HAP-1 (cell line): ENCODE measurements at regions not wholly inside any gene's neighbourhood (a gene's known extent, or its start where the extent isn't known, plus 50 kb on each side); places are given as distances from the start of the nearest gene placed in this dataset.

Experiments used
- DNase-seq, 2 experiments: peaks; one replicate each; pipeline ENCODE4 v3.0.0-alpha.2; 2016 to 2020; ENCODE audit warnings: low spot score in 2 of 2
- H3K27me3 ChIP-seq: fragments of 250-450 bp; sonication (Bioruptor Pico); 2 replicates; pipeline ENCODE4 v1.5.1; 2020; ENCODE audit warnings: low read depth, mild to moderate bottlenecking, moderate library complexity
- H3K36me3 ChIP-seq: fragments of 250-450 bp; sonication (Bioruptor Pico); replicated peaks from 2 replicates; pipeline ENCODE4 v1.5.1; 2020; ENCODE audit warnings: mild to moderate bottlenecking
- H3K4me1 ChIP-seq: fragments of 250-450 bp; sonication (Bioruptor Pico); 2 replicates; pipeline ENCODE4 v1.5.1; 2020; ENCODE audit warnings: mild to moderate bottlenecking
- H3K4me3 ChIP-seq: fragments of 250-450 bp; sonication (Bioruptor Pico); 2 replicates; pipeline ENCODE4 v1.5.1; 2020; ENCODE audit warnings: mild to moderate bottlenecking, moderate library complexity
- H3K9me3 ChIP-seq: fragments of 250-450 bp; sonication (Bioruptor Pico); 2 replicates; pipeline ENCODE4 v1.5.1; 2020; ENCODE audit warnings: mild to moderate bottlenecking, moderate library complexity
- in situ Hi-C: fragments of 300-500 bp; cut with MboI; formaldehyde crosslinking; loops from 3 replicates; pipeline ENCODE4 v1.14.3; 2020; ENCODE audit warnings: low sequenced_read_pairs, inconsistent platforms, mixed read lengths

DNA sequence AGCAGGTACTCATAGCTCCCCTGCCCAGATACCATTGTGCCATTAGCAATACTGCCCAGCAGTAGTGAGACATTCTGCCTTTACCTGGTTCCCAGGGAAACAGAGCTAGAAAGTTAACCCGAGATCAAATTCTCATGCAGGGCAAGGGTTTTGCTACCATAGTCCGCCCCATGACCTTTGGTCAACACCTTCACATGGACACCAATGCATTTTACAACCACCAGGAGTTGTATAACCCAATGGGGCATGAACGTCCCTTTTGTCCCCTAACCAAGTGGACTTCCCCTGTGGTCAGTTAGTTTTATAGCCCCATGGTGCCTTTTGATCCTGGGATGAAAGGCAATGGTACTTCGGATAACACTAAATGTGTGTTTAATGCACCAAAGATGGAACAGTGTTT, 151.7 kb upstream of the IQSEC1 start:
- Histone ChIP-seq H3K4me1 (no peaks in the 10 kb centered on the region), H3K27me3 (no peaks in the 10 kb centered on the region), H3K9me3 (no peaks in the 10 kb centered on the region), H3K36me3 (no peaks in the 10 kb centered on the region), H3K4me3 (no peak overlapping the region)
- DNase-seq, result no peak
- in situ Hi-C loops, result no loop called here

DNA sequence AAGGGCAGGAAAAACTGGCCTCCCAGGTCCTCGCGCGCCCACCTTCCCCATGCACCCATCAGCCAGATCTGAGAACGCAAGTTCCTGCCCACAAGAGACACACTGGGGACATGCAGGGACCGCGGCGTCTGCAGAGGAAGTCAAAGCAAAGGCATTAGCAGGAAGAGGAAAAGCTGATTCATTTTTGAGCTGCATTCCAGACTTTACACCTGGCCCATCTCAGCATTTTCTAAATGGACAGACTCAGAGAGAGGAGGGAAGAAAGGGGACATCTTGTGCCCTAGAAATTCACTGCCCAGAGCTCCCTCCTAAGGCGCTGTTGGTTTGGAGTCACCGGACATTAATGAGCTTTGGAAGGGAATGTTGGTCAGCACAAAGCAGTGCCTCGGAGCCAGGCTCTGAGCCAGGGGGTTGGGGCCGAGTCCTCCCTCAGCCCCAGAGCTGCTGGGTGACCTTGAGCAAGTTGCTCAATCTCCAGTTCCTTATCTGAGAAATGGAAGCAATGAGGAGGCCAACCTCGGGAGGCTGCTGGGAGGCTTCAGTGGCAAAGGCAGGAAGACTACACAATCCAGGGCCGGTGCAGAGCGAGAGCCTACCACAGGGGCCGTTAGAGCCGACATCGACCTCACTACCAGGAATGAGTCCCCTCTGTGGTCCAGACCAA, 150.5 kb upstream of the IQSEC1 start:
- no peak for DNase-seq
- no peak overlapping the region for H3K4me3 ChIP-seq
- no peaks in the 10 kb centered on the region for H3K36me3 ChIP-seq
- no peaks in the 10 kb centered on the region for H3K9me3 ChIP-seq
- H3K27me3 ChIP-seq, result no peaks in the 10 kb centered on the region
- in situ Hi-C loops, result no loop called here
- no peaks in the 10 kb centered on the region for H3K4me1 ChIP-seq

DNA sequence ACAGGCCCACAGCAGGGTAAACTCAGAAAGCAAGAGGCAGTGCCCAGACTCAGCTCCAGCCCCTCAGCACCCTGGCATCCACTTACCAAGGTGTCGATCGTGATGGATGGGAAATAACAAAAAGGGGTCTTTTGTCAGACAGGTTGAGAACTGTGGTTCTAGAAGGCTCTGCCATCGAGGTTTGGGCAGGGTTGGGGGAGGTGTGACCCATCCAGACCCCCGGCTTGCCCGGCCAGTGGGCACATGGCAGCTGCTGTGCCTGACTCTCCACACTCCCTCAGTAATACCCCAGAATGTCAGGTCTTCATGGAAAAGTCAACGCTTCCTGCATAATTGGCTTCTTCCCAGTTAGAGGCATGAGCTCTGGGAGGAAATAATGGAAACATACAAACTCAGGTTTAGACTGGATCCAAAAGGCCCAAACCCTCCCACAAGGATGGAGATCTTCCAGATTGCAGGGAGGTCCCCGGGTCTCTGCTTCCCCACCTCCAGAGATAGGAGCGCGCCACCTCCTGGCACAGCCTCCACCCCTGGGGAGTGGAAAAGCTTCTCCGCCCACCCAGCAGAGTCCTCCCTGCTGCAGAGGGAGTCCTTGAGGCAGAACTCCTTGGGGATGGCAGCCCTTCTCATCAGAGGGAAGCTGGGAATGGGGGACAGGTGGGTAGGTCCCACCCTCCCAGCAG, 149.8 kb upstream of the IQSEC1 start:
- no peak for DNase-seq
- Histone ChIP-seq H3K4me1 (no peaks in the 10 kb centered on the region), H3K9me3 (no peaks in the 10 kb centered on the region), H3K4me3 (no peak overlapping the region), H3K36me3 (no peaks in the 10 kb centered on the region), H3K27me3 (no peaks in the 10 kb centered on the region)
- in situ Hi-C loops, result no loop called here

DNA sequence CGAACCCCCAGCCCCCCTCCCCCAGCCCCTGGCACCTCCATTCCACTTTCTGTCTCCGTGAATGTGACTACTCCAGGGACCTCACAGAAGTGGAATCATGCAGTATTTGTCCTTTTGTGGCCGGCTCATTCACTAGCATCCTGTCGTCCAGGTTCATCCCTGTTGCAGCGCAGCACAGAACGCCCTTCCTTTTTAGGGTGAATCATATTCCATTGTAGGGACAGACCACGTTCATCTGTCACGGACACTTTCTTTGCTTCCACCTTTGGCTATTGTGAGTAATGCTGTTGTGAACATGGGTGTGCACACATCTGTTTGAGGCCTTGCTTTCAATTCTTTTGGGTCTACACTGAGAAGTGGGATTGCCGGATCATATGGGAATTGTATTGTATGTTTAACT, 148.9 kb upstream of the IQSEC1 start:
- H3K36me3 ChIP-seq, result no peaks in the 10 kb centered on the region
- no peaks in the 10 kb centered on the region for H3K27me3 ChIP-seq
- in situ Hi-C loops, result no loop called here
- no peaks in the 10 kb centered on the region for H3K9me3 ChIP-seq
- DNase-seq, result no peak
- no peaks in the 10 kb centered on the region for H3K4me1 ChIP-seq
- H3K4me3 ChIP-seq, result no peak overlapping the region

DNA sequence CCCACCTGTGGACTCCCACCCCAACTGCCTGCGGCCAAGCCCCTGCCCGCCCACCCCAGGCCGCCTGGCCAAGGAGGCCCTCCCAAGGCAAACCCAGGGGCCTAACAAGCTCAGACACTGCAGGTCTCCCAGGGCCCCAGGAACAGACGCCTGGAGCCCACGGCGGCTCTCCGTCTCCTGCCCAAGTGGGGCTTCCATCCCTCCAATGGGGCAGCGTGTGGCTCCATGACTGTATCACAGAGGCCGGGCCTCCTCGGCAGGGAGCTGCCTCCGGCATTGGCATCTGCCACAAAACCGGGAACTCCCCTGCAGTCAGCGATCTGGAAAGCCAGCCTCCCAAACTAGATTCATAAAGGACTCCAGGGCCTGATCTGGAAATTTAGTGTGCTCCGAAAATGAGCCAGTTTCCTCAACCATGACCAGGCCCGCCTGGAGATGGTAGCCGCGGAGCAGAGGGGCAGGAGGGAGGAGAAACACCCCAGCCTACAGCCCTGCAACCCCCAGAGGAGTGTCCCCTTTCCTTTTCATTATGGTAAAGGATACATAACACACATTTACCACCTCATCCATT, 148.3 kb upstream of the IQSEC1 start:
- no peaks in the 10 kb centered on the region for H3K4me1 ChIP-seq
- H3K27me3 ChIP-seq, result no peaks in the 10 kb centered on the region
- H3K9me3 ChIP-seq, result no peaks in the 10 kb centered on the region
- no peak for DNase-seq
- no peak overlapping the region for H3K4me3 ChIP-seq
- no peaks in the 10 kb centered on the region for H3K36me3 ChIP-seq
- in situ Hi-C loops, result no loop called here

DNA sequence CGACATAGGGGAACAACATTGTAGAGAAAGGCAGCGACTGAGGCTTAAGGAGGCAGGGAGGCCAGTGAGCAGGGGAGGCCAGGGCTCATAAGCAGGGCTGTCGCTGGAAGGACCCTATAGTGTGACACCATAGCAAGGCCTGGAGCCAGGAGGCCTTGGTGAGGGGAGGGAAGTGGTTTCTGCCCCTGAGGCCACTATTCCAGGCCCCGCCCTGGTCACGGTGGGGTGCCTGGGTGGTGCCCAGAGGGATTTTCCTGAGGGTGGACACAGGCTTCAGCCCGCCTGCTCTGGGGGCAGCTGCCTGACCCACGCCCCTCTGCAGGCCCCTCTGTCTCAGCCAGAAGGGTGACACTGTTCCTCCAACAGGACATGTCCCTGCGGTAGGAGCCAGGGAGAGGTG, 147.8 kb upstream of the IQSEC1 start:
- H3K27me3 ChIP-seq, result no peaks in the 10 kb centered on the region
- DNase-seq, result no peak
- no peaks in the 10 kb centered on the region for H3K4me1 ChIP-seq
- no peaks in the 10 kb centered on the region for H3K9me3 ChIP-seq
- no peak overlapping the region for H3K4me3 ChIP-seq
- in situ Hi-C loops, result no loop called here
- H3K36me3 ChIP-seq, result no peaks in the 10 kb centered on the region

DNA sequence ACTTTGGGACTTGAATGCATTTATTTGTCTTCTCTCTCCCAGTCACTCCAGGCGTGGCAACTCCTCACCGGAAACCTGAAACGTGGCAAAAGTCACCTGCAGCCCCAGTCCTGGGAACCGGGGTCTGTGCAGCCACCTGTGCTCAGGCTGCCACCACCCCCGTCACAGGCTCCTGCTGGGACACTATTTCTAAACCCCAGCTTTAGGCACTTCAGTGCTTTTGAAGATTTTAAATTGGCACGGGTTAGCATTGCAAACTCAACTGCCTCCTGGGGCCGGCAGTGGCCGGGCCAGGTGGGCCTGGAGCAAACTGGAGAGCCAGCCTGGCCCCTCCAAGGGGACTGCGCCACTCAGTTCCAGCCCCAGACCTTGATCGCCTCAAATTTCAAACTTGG, 146.7 kb upstream of the IQSEC1 start:
- H3K27me3 ChIP-seq, result no peaks in the 10 kb centered on the region
- no peaks in the 10 kb centered on the region for H3K36me3 ChIP-seq
- H3K4me3 ChIP-seq, result no peak overlapping the region
- no peak for DNase-seq
- H3K9me3 ChIP-seq, result no peaks in the 10 kb centered on the region
- no peaks in the 10 kb centered on the region for H3K4me1 ChIP-seq
- in situ Hi-C loops, result no loop called here

DNA sequence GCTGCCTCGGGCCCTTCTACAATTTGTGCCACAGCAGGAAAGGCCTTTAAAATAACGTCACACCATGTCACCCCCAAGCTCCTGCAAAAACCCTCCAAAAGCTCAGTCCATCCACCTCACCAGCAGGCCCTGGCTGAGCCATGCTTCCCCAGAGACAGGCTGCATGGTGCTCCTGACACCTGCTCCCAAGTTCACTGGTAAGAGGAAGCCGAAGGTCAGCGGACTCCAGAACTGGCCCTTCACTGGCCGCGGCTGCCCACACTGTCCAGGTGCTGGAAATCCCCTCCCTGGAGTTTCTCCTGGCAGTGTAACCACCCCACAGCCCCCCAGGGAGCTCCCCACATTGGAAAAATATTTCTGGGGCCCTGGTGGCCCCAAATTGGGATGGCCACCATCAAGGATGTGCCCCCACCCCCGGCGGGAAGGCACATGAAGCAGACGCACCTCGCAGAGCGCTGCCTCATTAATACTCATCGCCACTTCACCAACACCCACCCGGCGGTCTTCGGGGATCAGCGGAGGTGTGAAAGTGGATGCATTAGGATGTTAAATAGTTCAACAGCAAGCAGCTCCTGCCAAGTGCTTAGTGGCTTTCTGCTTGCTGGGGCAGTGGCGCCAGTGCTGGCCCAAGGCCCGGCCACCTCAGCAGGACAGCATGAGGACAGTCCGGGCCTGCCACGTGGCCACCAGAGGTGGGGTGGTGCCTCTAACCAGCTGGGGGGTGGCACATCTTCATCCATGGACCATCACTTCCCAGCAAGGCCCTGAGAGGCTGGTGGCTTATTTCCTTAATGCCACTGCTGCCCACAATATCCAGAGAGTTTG, 146.1 kb upstream of the IQSEC1 start:
- H3K4me1 ChIP-seq, result no peaks in the 10 kb centered on the region
- DNase-seq, result no peak
- no peaks in the 10 kb centered on the region for H3K36me3 ChIP-seq
- H3K27me3 ChIP-seq, result no peaks in the 10 kb centered on the region
- no peaks in the 10 kb centered on the region for H3K9me3 ChIP-seq
- in situ Hi-C loops, result no loop called here
- H3K4me3 ChIP-seq, result no peak overlapping the region

DNA sequence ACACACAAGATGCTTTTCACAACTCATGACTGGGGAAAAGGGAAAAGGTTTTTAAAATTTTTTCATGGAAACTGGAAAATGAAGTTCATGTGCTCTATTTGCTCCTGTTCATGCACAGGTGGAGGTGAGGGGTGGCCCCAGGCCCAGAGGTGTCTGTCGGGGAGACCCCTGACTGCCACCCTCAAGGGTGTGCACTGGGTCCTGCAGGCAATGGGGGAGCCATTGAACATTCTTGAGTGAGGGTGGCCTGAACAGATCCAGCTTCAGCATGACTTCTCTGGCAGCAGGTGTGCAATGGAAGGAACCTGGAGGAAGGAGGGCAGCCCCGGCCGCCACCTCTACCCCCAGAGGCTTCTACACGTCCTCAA, 145.3 kb upstream of the IQSEC1 start:
- in situ Hi-C loops, result no loop called here
- no peaks in the 10 kb centered on the region for H3K27me3 ChIP-seq
- H3K4me3 ChIP-seq, result no peak overlapping the region
- no peaks in the 10 kb centered on the region for H3K9me3 ChIP-seq
- no peaks in the 10 kb centered on the region for H3K36me3 ChIP-seq
- H3K4me1 ChIP-seq, result no peaks in the 10 kb centered on the region
- no peak for DNase-seq

DNA sequence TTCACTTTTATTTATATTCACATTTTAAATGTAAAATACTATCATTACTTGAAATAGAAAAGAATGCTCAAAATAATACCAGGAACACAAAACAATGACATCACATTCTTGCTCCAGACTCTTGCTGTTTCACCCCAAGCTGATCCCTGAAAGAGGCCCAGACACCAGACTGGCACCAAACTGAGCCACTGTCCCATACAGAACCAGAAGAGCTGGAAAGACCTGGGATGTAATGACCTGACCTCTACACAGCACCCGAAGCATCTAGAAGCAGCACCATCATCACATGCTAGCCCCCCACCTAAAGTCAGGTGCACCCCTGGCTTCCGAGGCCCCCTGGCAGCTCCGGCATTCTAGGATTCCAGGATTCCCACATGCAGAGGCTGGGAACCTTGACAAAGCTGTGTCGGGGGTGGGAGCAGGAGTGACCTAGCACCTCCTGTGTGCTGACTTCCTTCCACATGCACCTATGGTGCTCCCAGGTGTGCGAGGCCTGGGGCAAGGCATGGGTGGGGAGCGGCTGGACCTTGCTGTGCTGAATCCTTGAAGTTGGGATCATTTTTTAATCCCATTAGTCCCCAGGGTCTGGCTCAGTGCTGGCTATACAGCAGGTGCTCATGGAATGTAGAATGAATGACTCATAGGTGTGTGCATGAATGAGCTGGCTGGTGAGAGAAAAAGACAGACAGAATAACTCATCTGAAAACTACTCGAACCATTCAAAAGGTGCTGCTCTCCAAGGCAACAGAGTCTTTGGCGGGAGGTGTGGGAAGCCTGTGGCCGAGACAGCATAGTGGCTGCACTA, 144.7 kb upstream of the IQSEC1 start:
- DNase-seq, result no peak
- Histone ChIP-seq H3K9me3 (no peaks in the 10 kb centered on the region), H3K36me3 (no peaks in the 10 kb centered on the region), H3K4me1 (no peaks in the 10 kb centered on the region), H3K27me3 (no peaks in the 10 kb centered on the region), H3K4me3 (no peak overlapping the region)
- in situ Hi-C loops, result no loop called here

DNA sequence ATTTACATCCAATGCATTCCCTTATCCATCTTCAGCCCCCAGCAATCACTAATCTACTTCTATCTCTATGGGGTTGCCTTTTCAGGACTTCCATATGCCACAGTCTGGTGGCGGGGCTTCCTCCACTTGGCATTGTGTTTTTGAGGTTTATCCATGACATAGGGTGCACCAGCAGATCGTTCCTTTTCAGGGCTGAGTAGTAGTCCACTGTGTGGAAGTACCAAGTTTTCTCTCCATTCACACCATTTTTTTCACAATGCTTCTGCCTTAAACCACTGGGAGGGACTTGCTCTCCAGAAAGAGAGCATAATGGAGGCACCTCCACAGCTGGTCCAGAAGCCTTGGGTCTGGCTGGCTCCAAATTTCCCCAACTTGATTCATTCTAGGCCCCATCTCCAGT, 144.0 kb upstream of the IQSEC1 start:
- Histone ChIP-seq H3K36me3 (no peaks in the 10 kb centered on the region), H3K9me3 (no peaks in the 10 kb centered on the region), H3K27me3 (no peaks in the 10 kb centered on the region), H3K4me1 (no peaks in the 10 kb centered on the region), H3K4me3 (no peak overlapping the region)
- in situ Hi-C loops, result no loop called here
- no peak for DNase-seq

DNA sequence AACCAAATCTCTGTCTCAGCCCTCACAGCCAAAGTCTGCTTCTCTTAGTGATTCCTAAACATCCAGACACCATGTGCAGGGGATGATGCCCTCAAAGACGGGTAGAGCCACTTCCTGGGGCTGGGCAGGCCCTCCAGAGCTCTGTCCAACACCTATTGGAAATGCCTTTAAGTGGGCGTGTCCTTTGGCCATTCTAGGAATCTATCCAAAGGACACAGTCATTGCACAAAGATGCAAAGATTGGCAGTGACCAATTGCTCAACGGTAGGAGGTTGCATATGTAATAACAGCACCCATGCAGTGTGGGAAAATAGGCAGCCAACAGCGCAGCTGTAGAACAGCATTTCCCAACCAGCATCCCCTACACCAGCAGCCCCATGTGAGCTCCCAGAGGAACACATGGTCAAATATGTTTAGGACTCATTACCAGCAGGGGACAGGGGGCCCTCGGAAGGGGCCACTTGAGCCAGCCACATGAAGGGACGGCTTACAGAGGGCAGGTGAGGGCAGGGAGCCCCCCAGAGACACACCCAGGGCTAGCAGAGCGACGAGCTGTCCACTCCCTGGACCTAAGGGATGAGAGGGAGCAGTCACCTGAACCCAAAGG, 142.8 kb upstream of the IQSEC1 start:
- no peaks in the 10 kb centered on the region for H3K27me3 ChIP-seq
- H3K9me3 ChIP-seq, result no peaks in the 10 kb centered on the region
- DNase-seq, result no peak
- H3K36me3 ChIP-seq, result no peaks in the 10 kb centered on the region
- H3K4me3 ChIP-seq, result no peak overlapping the region
- in situ Hi-C loops, result no loop called here
- H3K4me1 ChIP-seq, result no peaks in the 10 kb centered on the region

DNA sequence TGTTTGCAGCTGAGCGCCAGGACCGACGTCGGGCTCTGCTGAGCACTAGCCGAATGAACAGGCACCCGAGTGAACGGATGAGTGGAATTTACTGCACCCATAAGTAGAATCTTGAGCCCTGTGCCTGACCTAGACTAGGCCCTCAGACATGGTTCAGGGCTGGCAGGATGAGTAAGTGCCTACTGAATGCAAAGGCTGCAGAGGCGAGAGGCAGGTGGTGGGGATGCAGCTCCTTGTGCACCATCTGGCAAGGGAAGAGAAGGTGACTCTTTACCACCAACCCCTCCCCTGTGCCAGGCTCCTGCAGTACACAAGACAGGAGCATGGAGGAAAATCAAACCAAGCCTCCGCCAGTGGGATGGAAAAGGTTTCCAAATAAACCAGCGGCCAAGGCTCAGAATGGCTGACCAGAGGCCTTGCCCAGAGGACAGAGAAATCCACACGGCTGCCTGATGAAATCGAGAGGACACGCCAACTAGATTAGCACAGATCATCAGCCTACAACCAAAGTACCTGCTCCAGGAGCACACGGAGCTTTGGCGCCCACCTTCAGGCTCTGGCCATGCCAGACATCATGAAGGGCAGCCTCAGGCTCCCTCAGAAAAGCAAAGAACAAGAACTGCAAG, 141.7 kb upstream of the IQSEC1 start:
- H3K36me3 ChIP-seq, result no peaks in the 10 kb centered on the region
- no peaks in the 10 kb centered on the region for H3K9me3 ChIP-seq
- H3K4me3 ChIP-seq, result no peak overlapping the region
- H3K27me3 ChIP-seq, result no peaks in the 10 kb centered on the region
- DNase-seq, result no peak
- in situ Hi-C loops, result no loop called here
- no peaks in the 10 kb centered on the region for H3K4me1 ChIP-seq
